H54 (cell line): ENCODE measurements at regions not wholly inside any gene's neighbourhood (a gene's known extent, or its start where the extent isn't known, plus 50 kb on each side); places are given as distances from the start of the nearest gene placed in this dataset.

ENCODE experiments used
- DNase-seq: peaks from one replicate; pipeline ENCODE4 v3.0.0; 2011; ENCODE audit warnings: low spot score, mixed read lengths; ENCODE audit not compliant: insufficient read length
- FAIRE-seq: peaks from 3 replicates; lab custom pipeline; 2011; peaks lifted over from hg19 to GRCh38; lab: Jason Lieb, UNC
- POLR2A ChIP-seq: IDR thresholded peaks from 2 replicates; pipeline ENCODE4 v1.6.1; 2011; ENCODE audit warnings: low read depth, mild to moderate bottlenecking, low read length

- DNase-seq (no peak), FAIRE-seq (no peak)
- no peak for TF ChIP-seq POLR2A
Measured at GRCh38 chr17:72306037-72306436, 185.2 kb downstream of the SOX9 start.

GRCh38 chr17:72307836-72308235 lies 187.0 kb downstream of the SOX9 start:
- no peak for DNase-seq
- no peak for TF ChIP-seq POLR2A
- no peak for FAIRE-seq

- no peak for DNase-seq
- no peak for TF ChIP-seq POLR2A
- FAIRE-seq: no peak
Measured at GRCh38 chr17:72308744-72309385, 188.0 kb downstream of the SOX9 start.

- DNase-seq (no peak), FAIRE-seq (no peak)
- TF ChIP-seq POLR2A: no peak
Measured at GRCh38 chr17:72311004-72311403, 190.2 kb downstream of the SOX9 start.

GRCh38 chr17:72315122-72315913 lies 194.5 kb downstream of the SOX9 start:
- no peak for TF ChIP-seq POLR2A
- no peak for DNase-seq
- FAIRE-seq: no peak

GRCh38 chr17:72318131-72318530 lies 197.3 kb downstream of the SOX9 start:
- no peak for DNase-seq
- FAIRE-seq: no peak
- TF ChIP-seq POLR2A: no peak

- DNase-seq: no peak
- TF ChIP-seq POLR2A: no peak
- no peak for FAIRE-seq
Measured at GRCh38 chr17:72321896-72322295, 201.1 kb downstream of the SOX9 start.

- TF ChIP-seq POLR2A: no peak
- no peak for DNase-seq
- FAIRE-seq: no peak
Measured at GRCh38 chr17:72332367-72332766, 211.5 kb downstream of the SOX9 start.

- FAIRE-seq: no peak
- TF ChIP-seq POLR2A: no peak
- no peak for DNase-seq
Measured at GRCh38 chr17:72333570-72333969, 212.8 kb downstream of the SOX9 start.

GRCh38 chr17:72334205-72334604 lies 213.4 kb downstream of the SOX9 start:
- FAIRE-seq: no peak
- no peak for DNase-seq
- TF ChIP-seq POLR2A: no peak

- TF ChIP-seq POLR2A: no peak
- no peak for DNase-seq
- FAIRE-seq: no peak
Measured at GRCh38 chr17:72336026-72336803, 215.4 kb downstream of the SOX9 start.

GRCh38 chr17:72336804-72337070 lies 215.9 kb downstream of the SOX9 start:
- no peak for TF ChIP-seq POLR2A
- FAIRE-seq (no peak), DNase-seq (no peak)

- FAIRE-seq: no peak
Measured at GRCh38 chr17:72338304-72338703, 217.5 kb downstream of the SOX9 start.

GRCh38 chr17:72338847-72339790 lies 218.3 kb downstream of the SOX9 start:
- DNase-seq: peak; percentile 91
- TF ChIP-seq POLR2A: no peak
- FAIRE-seq: peak; percentile 71

More at GRCh38 chr17:72338304-72338703, 217.5 kb downstream of the SOX9 start:
- no peak for DNase-seq
- no peak for TF ChIP-seq POLR2A
